Thymus (tissue), 11 donors: ENCODE measurements at regions not wholly inside any gene's neighbourhood (a gene's known extent, or its start where the extent isn't known, plus 50 kb on each side); places are given as distances from the start of the nearest gene placed in this dataset.
"Not testable (repeated sequence)": the region's sequence is repeated elsewhere in the genome, so short reads cannot be mapped to it uniquely, and the experiment has no call there.

Source experiments
- DNase-seq, 9 donors: peaks; one replicate each; pipeline ENCODE4 v3.0.0-alpha.2; 2013; ENCODE audit warnings: low spot score in 9 of 9, low read depth in 6 of 9, missing footprints in 1 of 9
- H3K27ac ChIP-seq, 2 donors: one replicate each; pipeline ENCODE4 v1.5.1; 2013; ENCODE audit warnings: control low read depth in 1 of 2, low read depth in 1 of 2, low read length in 1 of 2, mild to moderate bottlenecking in 1 of 2, moderate library complexity in 1 of 2
- H3K27me3 ChIP-seq, 2 donors: one replicate each; pipeline ENCODE4 v1.5.1; 2013; ENCODE audit warnings: low read length in 1 of 2; ENCODE audit not compliant: control insufficient read depth in 2 of 2, insufficient read depth in 1 of 2
- H3K36me3 ChIP-seq, 2 donors: one replicate each; pipeline ENCODE4 v1.5.1; 2013; ENCODE audit warnings: low read length in 1 of 2, mild to moderate bottlenecking in 1 of 2, moderate library complexity in 1 of 2; ENCODE audit not compliant: control insufficient read depth in 2 of 2, insufficient read depth in 2 of 2
- H3K4me1 ChIP-seq, 2 donors: one replicate each; pipeline ENCODE4 v1.5.1; 2013; ENCODE audit warnings: low read length in 2 of 2; ENCODE audit not compliant: control insufficient read depth in 2 of 2, insufficient read depth in 2 of 2
- H3K4me3 ChIP-seq, 2 donors: one replicate each; pipeline ENCODE4 v1.5.1; 2013; ENCODE audit warnings: low read length in 2 of 2, control low read depth in 1 of 2, mild to moderate bottlenecking in 1 of 2
- H3K9me3 ChIP-seq, 2 donors: one replicate each; pipeline ENCODE4 v1.5.1; 2013; ENCODE audit warnings: low read length in 1 of 2, mild to moderate bottlenecking in 1 of 2; ENCODE audit not compliant: control insufficient read depth in 2 of 2, insufficient read depth in 1 of 2
- WGBS: extraction: QIAGEN DNeasy Blood & Tissue Kit; methylation state at CpG from one replicate; pipeline ENCODE4 v1.1.7; 2013; 5-methylcytosine and 5-hydroxymethylcytosine counted together
- donor health status: healthy.

- H3K27me3 ChIP-seq, DNase-seq, H3K9me3 ChIP-seq, H3K27ac ChIP-seq, H3K4me3 ChIP-seq, H3K36me3 ChIP-seq, H3K4me1 ChIP-seq: not testable (repeated sequence)
- WGBS = 95% methylated on average over 9 of the region's 9 CpGs
Measured at GRCh38 chr12:8384686-8385085, 71.1 kb upstream of the CLEC6A start.

- H3K4me1 ChIP-seq, H3K27ac ChIP-seq, H3K36me3 ChIP-seq, H3K4me3 ChIP-seq, DNase-seq, H3K9me3 ChIP-seq: not testable (repeated sequence)
- WGBS = 96% methylated on average over 12 of the region's 12 CpGs
- peaks cover 0 to 17% of the 10 kb centered on the region in 2 donors for H3K27me3 ChIP-seq
Measured at GRCh38 chr12:8385431-8385830, 70.3 kb upstream of the CLEC6A start.

DNA sequence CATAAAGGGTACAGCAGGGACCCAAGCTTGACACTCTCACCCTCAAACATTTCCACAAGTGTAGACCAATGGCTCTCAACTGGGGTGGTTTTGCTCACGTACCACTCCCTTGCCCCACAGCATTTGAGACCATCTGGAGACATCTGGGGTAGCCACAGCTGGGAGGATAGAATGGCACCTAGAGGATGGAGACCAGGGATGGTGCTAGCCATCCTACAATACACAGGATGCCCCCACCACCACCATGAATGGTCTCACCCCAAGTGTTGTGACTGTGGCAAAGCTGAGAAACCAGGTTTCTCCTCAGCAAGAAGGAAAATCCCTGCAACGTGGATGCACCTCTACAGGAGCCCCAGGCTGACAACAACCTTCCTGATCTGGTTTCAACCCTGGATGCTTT is 69.1 kb upstream of the CLEC6A start:
- 96% methylated on average over 1 of the region's 2 CpGs for WGBS
- not testable (repeated sequence) for DNase-seq, H3K4me1 ChIP-seq, H3K9me3 ChIP-seq, H3K4me3 ChIP-seq, H3K27ac ChIP-seq, H3K36me3 ChIP-seq
- peaks cover 0 to 17% of the 10 kb centered on the region in 2 donors for H3K27me3 ChIP-seq

DNA sequence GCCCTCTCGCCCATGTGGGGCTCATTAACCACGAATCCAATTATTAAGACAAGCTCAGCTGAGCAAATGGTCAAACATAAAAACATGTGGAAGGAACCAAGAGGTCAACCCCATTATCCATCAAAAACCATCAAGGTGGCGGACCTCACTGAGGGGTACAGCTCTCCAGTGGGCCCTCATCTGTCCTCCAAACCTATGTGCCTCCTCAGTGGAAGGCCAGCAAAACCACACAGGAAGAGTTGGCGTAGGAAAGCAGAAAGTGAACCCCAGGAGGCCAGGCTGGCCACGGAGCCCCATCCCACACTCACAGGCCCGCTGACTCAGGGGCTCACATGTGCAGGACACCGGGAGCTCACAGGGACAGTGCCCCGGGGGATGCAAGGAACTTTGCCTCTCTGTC is 66.5 kb upstream of the CLEC6A start:
- not testable (repeated sequence) for H3K9me3 ChIP-seq, H3K4me3 ChIP-seq, DNase-seq, H3K27ac ChIP-seq, H3K4me1 ChIP-seq, H3K36me3 ChIP-seq
- WGBS = 69% methylated on average over 8 of the region's 8 CpGs
- H3K27me3 ChIP-seq = peaks cover 0 to 19% of the 10 kb centered on the region in 2 donors

GRCh38 chr12:8390001-8390777 is 65.6 kb upstream of the CLEC6A start:
- H3K27me3 ChIP-seq = peaks cover 0 to 19% of the 10 kb centered on the region in 2 donors
- peak overlapping the region; percentile 18 to 37 for H3K4me3 ChIP-seq
- H3K4me1 ChIP-seq, H3K9me3 ChIP-seq, H3K36me3 ChIP-seq, H3K27ac ChIP-seq: not testable (repeated sequence)
- 1% methylated on average over 81 of the region's 81 CpGs for WGBS
- DNase-seq = peak in 2 of 9 donors; percentile 64 to 74

DNA sequence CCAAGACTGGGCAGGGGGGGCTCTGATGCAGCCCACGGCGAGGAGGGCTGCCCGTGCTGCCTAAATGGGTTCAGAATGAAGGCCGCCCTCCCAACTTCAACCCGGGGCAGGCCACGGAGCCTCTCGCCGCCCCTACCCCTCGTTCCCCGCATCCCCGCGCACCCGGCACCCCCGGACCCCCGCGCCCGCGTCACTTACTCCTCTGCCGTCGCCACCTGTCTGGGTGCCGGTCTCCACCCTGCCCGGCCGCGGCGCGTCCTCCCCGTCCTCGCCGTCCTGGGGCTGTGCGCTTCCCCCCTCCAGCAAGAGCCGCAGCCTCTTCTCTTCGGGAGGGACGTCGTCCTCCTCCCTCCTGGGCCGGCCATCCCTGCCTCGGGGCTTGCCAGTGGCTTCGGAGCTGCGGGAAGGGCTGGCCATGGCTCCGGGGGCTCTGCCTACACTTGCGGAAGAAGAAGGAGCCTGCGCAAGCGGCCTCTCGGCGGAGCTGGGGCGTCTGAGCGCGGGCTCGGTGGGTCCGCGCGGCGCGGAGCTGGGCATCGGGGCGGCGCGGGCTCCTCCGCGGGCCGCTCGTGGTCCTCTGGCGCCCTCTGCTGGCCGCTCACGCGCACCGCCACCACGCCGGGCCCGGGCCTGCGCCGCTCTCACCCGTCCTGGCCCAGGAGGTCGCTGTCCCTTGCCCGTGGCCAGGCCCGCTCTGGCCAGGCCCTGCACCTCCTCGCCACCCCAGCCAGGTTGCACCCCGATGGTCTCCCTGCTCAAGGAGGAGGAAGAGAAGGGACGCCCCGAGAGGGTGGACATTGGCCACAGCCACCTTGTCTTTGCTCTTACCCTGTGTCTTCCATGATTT is 59.3 kb upstream of the CLEC6A start:
- H3K27ac ChIP-seq, H3K9me3 ChIP-seq, H3K4me1 ChIP-seq, H3K36me3 ChIP-seq: not testable (repeated sequence)
- Histone ChIP-seq H3K4me3 (peak overlapping the region in 1 of 2 donors; percentile 36), H3K27me3 (peaks cover 0 to 15% of the 10 kb centered on the region in 2 donors)
- DNase-seq = peak in 5 of 9 donors; percentile 22 to 51 (median 33)
- 4% methylated on average over 69 of the region's 79 CpGs for WGBS

DNA sequence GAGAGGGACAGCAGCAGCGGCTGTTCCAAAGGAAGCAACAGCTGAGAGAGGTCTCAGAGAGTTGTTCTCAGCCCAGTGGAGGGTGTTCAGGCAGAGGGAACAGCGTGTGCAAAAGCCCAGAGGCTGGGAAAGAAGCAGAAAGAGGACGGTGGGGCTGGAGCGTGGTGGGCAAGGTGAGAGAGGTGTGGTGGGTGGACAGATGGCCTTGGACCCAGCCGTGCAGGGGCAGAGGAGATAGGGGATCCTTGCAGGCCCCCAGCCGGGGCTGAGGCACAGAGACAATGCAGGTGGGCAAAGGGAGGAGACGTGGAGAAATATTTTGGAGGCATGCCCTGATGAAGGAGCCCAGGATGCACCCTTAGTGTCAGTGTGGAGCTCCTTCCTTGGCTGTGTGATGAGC is 58.4 kb upstream of the CLEC6A start:
- 66% methylated on average over 7 of the region's 7 CpGs for WGBS
- not testable (repeated sequence) for H3K27ac ChIP-seq, H3K9me3 ChIP-seq, H3K4me1 ChIP-seq, DNase-seq, H3K4me3 ChIP-seq, H3K36me3 ChIP-seq
- peaks cover 0 to 15% of the 10 kb centered on the region in 2 donors for H3K27me3 ChIP-seq

- H3K4me3 ChIP-seq, H3K27ac ChIP-seq, DNase-seq, H3K36me3 ChIP-seq, H3K4me1 ChIP-seq, H3K9me3 ChIP-seq: not testable (repeated sequence)
- WGBS = 66% methylated on average over 13 of the region's 13 CpGs
- H3K27me3 ChIP-seq = peaks cover 0 to 13% of the 10 kb centered on the region in 2 donors
Measured at GRCh38 chr12:8399496-8400034, 56.2 kb upstream of the CLEC6A start.

- H3K36me3 ChIP-seq, H3K27me3 ChIP-seq, DNase-seq, H3K4me1 ChIP-seq, H3K9me3 ChIP-seq, H3K27ac ChIP-seq, H3K4me3 ChIP-seq: not testable (repeated sequence)
- 96% methylated on average over 6 of the region's 6 CpGs for WGBS
Measured at GRCh38 chr12:8403834-8404233, 51.9 kb upstream of the CLEC6A start.
